HG02759 (cell line): ENCODE measurements at regions not wholly inside any gene's neighbourhood (a gene's known extent, or its start where the extent isn't known, plus 50 kb on each side); places are given as distances from the start of the nearest gene placed in this dataset.

Experiments used
- ATAC-seq: cut with Tn5 transposase; IDR thresholded peaks from one replicate; pipeline ENCODE4 v1.9.1; 2021; ENCODE audit warnings: mild to moderate bottlenecking, moderate library complexity; ENCODE audit not compliant: unreplicated experiment

- no peak for ATAC-seq
These were observed 261.0 kb downstream of the PDGFC start for GRCh38 chr4:156710365-156711192.

- ATAC-seq, result no peak
These were observed 266.3 kb downstream of the PDGFC start for GRCh38 chr4:156705311-156705710.

- ATAC-seq, result no peak
These were observed 276.4 kb downstream of the PDGFC start for GRCh38 chr4:156695163-156695562.

- ATAC-seq, result no peak
These were observed 277.2 kb downstream of the PDGFC start for GRCh38 chr4:156694413-156694812.

- no peak for ATAC-seq
These were observed 278.0 kb downstream of the PDGFC start for GRCh38 chr4:156693557-156693956.

GRCh38 chr4:156692016-156692415 is 279.6 kb downstream of the PDGFC start:
- no peak for ATAC-seq

- ATAC-seq, result no peak
These were observed 281.0 kb downstream of the PDGFC start for GRCh38 chr4:156690572-156690971.

- no peak for ATAC-seq
These were observed 285.5 kb downstream of the PDGFC start for GRCh38 chr4:156686120-156686519.

GRCh38 chr4:156685308-156685707 is 286.3 kb downstream of the PDGFC start:
- ATAC-seq, result no peak

- ATAC-seq, result no peak
These were observed 293.9 kb downstream of the PDGFC start for GRCh38 chr4:156677656-156678055.

- no peak for ATAC-seq
These were observed 294.5 kb downstream of the PDGFC start for GRCh38 chr4:156677131-156677531.

GRCh38 chr4:156676116-156676851 is 295.3 kb downstream of the PDGFC start:
- no peak for ATAC-seq

- ATAC-seq, result no peak
These were observed 298.1 kb downstream of the PDGFC start for GRCh38 chr4:156673483-156673882.

GRCh38 chr4:156672492-156673305 is 298.9 kb downstream of the PDGFC start:
- no peak for ATAC-seq

GRCh38 chr4:156665780-156666366 is 305.7 kb downstream of the PDGFC start:
- ATAC-seq, result no peak

GRCh38 chr4:156663663-156664062 is 307.9 kb downstream of the PDGFC start:
- ATAC-seq, result no peak

GRCh38 chr4:156662921-156663320 is 308.7 kb downstream of the PDGFC start:
- no peak for ATAC-seq

- ATAC-seq, result no peak
These were observed 310.0 kb downstream of the PDGFC start for GRCh38 chr4:156661555-156661954.

- ATAC-seq, result no peak
These were observed 311.1 kb downstream of the PDGFC start for GRCh38 chr4:156660465-156660864.

GRCh38 chr4:156659983-156660382 is 311.6 kb downstream of the PDGFC start:
- no peak for ATAC-seq

- ATAC-seq, result no peak
These were observed 312.0 kb downstream of the PDGFC start for GRCh38 chr4:156659570-156659969.
